Activated B cell treated with CpG ODN at 0.5 μM for 24 hours (primary cell): ENCODE measurements at regions not wholly inside any gene's neighbourhood (a gene's known extent, or its start where the extent isn't known, plus 50 kb on each side); places are given as distances from the start of the nearest gene placed in this dataset.

Experiments used
- ATAC-seq: fragments of 200-7000 bp; cut with Tn5 transposase; one replicate; pipeline ENCODE4 v1.10.0; 2021; ENCODE audit warnings: low read depth, mild to moderate bottlenecking, moderate library complexity
- CTCF ChIA-PET: fragments of 350-600 bp; sonication (Branson Sonifier 250); formaldehyde crosslinking; loops from one replicate; lab custom pipeline; 2021; ENCODE audit warnings: antibody characterized with exemption; lab: Charles Lee
- POLR2A ChIA-PET: fragments of 350-600 bp; sonication (Branson Sonifier 250); formaldehyde crosslinking; loops from one replicate; lab custom pipeline; 2021; ENCODE audit warnings: antibody characterized with exemption; lab: Charles Lee
- DNase-seq: peaks from one replicate; pipeline ENCODE4 v3.0.0; 2022
- H3K27ac Mint-ChIP-seq: one replicate; pipeline ENCODE4 v1.8.0; 2020; ENCODE audit warnings: mixed read lengths
- H3K27me3 Mint-ChIP-seq: one replicate; pipeline ENCODE4 v1.8.0; 2021; ENCODE audit warnings: mixed read lengths
- H3K36me3 Mint-ChIP-seq: one replicate; pipeline ENCODE4 v1.8.0; 2021; ENCODE audit warnings: low read depth, mixed read lengths
- H3K4me1 Mint-ChIP-seq: one replicate; pipeline ENCODE4 v1.8.0; 2021; ENCODE audit warnings: mixed read lengths
- H3K4me3 Mint-ChIP-seq: one replicate; pipeline ENCODE4 v1.8.0; 2020; ENCODE audit warnings: mild to moderate bottlenecking, mixed read lengths
- H3K9me3 Mint-ChIP-seq: one replicate; pipeline ENCODE4 v1.8.0; 2020; ENCODE audit warnings: mixed read lengths
- CTCF ChIP-seq: fragments of 200-600 bp; IDR thresholded peaks from one replicate; pipeline ENCODE4 v1.8.0; 2022; ENCODE audit warnings: antibody characterized with exemption, mild to moderate bottlenecking
- intact Hi-C: fragments of 100-400 bp; cut with micrococcal nuclease; formaldehyde crosslinking; loops from one replicate; pipeline ENCODE4 v1.15.1; 2024

GRCh38 chr6:164812706-164813105 lies 496.7 kb downstream of the C6orf118 start:
- no peak for TF ChIP-seq CTCF
- H3K27me3 Mint-ChIP-seq: no peaks in the 10 kb centered on the region
- intact Hi-C loops: no loop called here
- no peak overlapping the region for H3K4me3 Mint-ChIP-seq
- peaks cover 16% of the 10 kb centered on the region for H3K9me3 Mint-ChIP-seq
- no peaks in the 10 kb centered on the region for H3K36me3 Mint-ChIP-seq
- H3K4me1 Mint-ChIP-seq: no peaks in the 10 kb centered on the region
- no peak for ATAC-seq
- DNase-seq: no peak
- POLR2A ChIA-PET: no interaction called here
- H3K27ac Mint-ChIP-seq: no peak overlapping the region
- CTCF ChIA-PET: no interaction called here

GRCh38 chr6:164807125-164807524 lies 502.3 kb downstream of the C6orf118 start:
- ATAC-seq (no peak), DNase-seq (no peak)
- H3K4me3 Mint-ChIP-seq: no peak overlapping the region
- POLR2A ChIA-PET: no interaction called here
- no peaks in the 10 kb centered on the region for H3K4me1 Mint-ChIP-seq
- CTCF ChIA-PET: no interaction called here
- peaks cover 21% of the 10 kb centered on the region for H3K9me3 Mint-ChIP-seq
- no peak for TF ChIP-seq CTCF
- no peak overlapping the region for H3K27ac Mint-ChIP-seq
- no peaks in the 10 kb centered on the region for H3K36me3 Mint-ChIP-seq
- intact Hi-C loops: no loop called here
- no peaks in the 10 kb centered on the region for H3K27me3 Mint-ChIP-seq

GRCh38 chr6:164795056-164795815 lies 514.2 kb downstream of the C6orf118 start:
- ChIA-PET CTCF (no interaction called here), POLR2A (no interaction called here)
- Mint-ChIP-seq H3K27ac (no peak overlapping the region), H3K4me1 (no peaks in the 10 kb centered on the region), H3K27me3 (no peaks in the 10 kb centered on the region), H3K4me3 (no peak overlapping the region), H3K36me3 (no peaks in the 10 kb centered on the region), H3K9me3 (peaks cover 11% of the 10 kb centered on the region)
- no peak for TF ChIP-seq CTCF
- ATAC-seq (no peak), DNase-seq (no peak)
- intact Hi-C loops: no loop called here

- ATAC-seq (no peak), DNase-seq (no peak)
- peaks cover 9% of the 10 kb centered on the region for H3K9me3 Mint-ChIP-seq
- intact Hi-C loops: no loop called here
- no peak for TF ChIP-seq CTCF
- H3K4me3 Mint-ChIP-seq: no peak overlapping the region
- H3K27me3 Mint-ChIP-seq: no peaks in the 10 kb centered on the region
- no peak overlapping the region for H3K27ac Mint-ChIP-seq
- ChIA-PET CTCF (no interaction called here), POLR2A (no interaction called here)
- no peaks in the 10 kb centered on the region for H3K4me1 Mint-ChIP-seq
- H3K36me3 Mint-ChIP-seq: no peaks in the 10 kb centered on the region
Observed at GRCh38 chr6:164792666-164793065, 516.7 kb downstream of the C6orf118 start.

- Mint-ChIP-seq H3K36me3 (no peaks in the 10 kb centered on the region), H3K9me3 (peaks cover 7% of the 10 kb centered on the region), H3K4me1 (no peaks in the 10 kb centered on the region), H3K27me3 (no peaks in the 10 kb centered on the region), H3K4me3 (no peak overlapping the region), H3K27ac (no peak overlapping the region)
- DNase-seq (no peak), ATAC-seq (no peak)
- ChIA-PET CTCF (no interaction called here), POLR2A (no interaction called here)
- no peak for TF ChIP-seq CTCF
- intact Hi-C loops: no loop called here
Observed at GRCh38 chr6:164791498-164791897, 517.9 kb downstream of the C6orf118 start.
